Gastrocnemius medialis (tissue), 4 donors: ENCODE measurements at regions not wholly inside any gene's neighbourhood (a gene's known extent, or its start where the extent isn't known, plus 50 kb on each side); places are given as distances from the start of the nearest gene placed in this dataset.

Source experiments
- ATAC-seq, 2 donors: fragments of 150-250 bp; one replicate each; pipeline ENCODE4 v1.9.1; 2016
- DNase-seq, 2 donors: peaks; one replicate each; pipeline ENCODE4 v3.0.0-alpha.2; 2019
- H3K27ac ChIP-seq, 4 donors: fragments of 200-600 bp; sonication (generic); 1 replicate in 1 of 4; 2 replicates in 3 of 4; pipeline ENCODE4 v1.5.1; 2016 to 2018; ENCODE audit warnings: mild to moderate bottlenecking in 2 of 4, moderate library complexity in 1 of 4
- H3K27me3 ChIP-seq, 3 donors: fragments of 200-600 bp; sonication (generic) in 2 of 3; 1 replicate in 1 of 3; 2 replicates in 2 of 3; pipeline versions ENCODE4 v1.5.1 to v1.6.0; 2016 to 2019; ENCODE audit warnings: mild to moderate bottlenecking in 1 of 3, moderate library complexity in 1 of 3
- H3K36me3 ChIP-seq, 2 donors: fragments of 200-600 bp; sonication (generic) in 1 of 2; one replicate each; pipeline ENCODE4 v1.5.1; 2017 to 2018
- H3K4me1 ChIP-seq, 2 donors: fragments of 200-600 bp; sonication (generic) in 1 of 2; one replicate each; pipeline ENCODE4 v1.5.1; 2016 to 2017; ENCODE audit warnings: mild to moderate bottlenecking in 2 of 2
- H3K4me3 ChIP-seq, 4 donors: fragments of 200-600 bp; sonication (generic) in 3 of 4; 1 replicate in 1 of 4; 2 replicates in 3 of 4; pipeline ENCODE4 v1.5.1; 2016 to 2019; ENCODE audit warnings: mild to moderate bottlenecking in 2 of 4
- H3K9me3 ChIP-seq, 3 donors: fragments of 200-600 bp; sonication (generic) in 2 of 3; 1 replicate in 1 of 3; 2 replicates in 2 of 3; pipeline ENCODE4 v1.5.1; 2016 to 2019
- POLR2A ChIP-seq, 2 donors: fragments of 450-650 bp; IDR thresholded peaks; one replicate each; pipeline ENCODE4 v1.6.1; 2017; ENCODE audit warnings: antibody characterized with exemption in 2 of 2, mild to moderate bottlenecking in 2 of 2, moderate library complexity in 2 of 2
- in situ Hi-C, 4 donors: fragments of 200-750 bp; cut with MboI; loops; one replicate each; pipeline versions ENCODE4 v1.15.0 to v1.8.0; 2017; ENCODE audit warnings: low sequenced_read_pairs in 4 of 4
- intact Hi-C: fragments of 100-400 bp; cut with DNase I; formaldehyde crosslinking; loops from one replicate; pipeline ENCODE4 v1.15.1; 2023; ENCODE audit warnings: low total_unique reads
- TF ChIP-seq, protein P1 (sequence below), 5 experiments: fragments of 450-650 bp in 3 of 5; fragments of 200-600 bp in 2 of 5; sonication (generic) in 2 of 5; IDR thresholded peaks in 4 of 5; conservative IDR thresholded peaks in 1 of 5; 1 replicate in 4 of 5; 2 replicates in 1 of 5; pipeline ENCODE4 v1.5.1; 2016 to 2019; ENCODE audit warnings: antibody characterized with exemption in 5 of 5, mild to moderate bottlenecking in 3 of 5, moderate library complexity in 3 of 5

GRCh38 chr13:107969546-107969945 is 245.8 kb downstream of the LIG4 start:
- Histone ChIP-seq H3K4me3 (no peak overlapping the region), H3K9me3 (no peaks in the 10 kb centered on the region), H3K4me1 (no peaks in the 10 kb centered on the region), H3K27me3 (no peaks in the 10 kb centered on the region), H3K36me3 (no peaks in the 10 kb centered on the region), H3K27ac (no peak overlapping the region)
- intact Hi-C loops (no loop called here), in situ Hi-C loops (no loop called here)
- DNase-seq (no peak), ATAC-seq (no peak)
- TF ChIP-seq, protein P1, sequence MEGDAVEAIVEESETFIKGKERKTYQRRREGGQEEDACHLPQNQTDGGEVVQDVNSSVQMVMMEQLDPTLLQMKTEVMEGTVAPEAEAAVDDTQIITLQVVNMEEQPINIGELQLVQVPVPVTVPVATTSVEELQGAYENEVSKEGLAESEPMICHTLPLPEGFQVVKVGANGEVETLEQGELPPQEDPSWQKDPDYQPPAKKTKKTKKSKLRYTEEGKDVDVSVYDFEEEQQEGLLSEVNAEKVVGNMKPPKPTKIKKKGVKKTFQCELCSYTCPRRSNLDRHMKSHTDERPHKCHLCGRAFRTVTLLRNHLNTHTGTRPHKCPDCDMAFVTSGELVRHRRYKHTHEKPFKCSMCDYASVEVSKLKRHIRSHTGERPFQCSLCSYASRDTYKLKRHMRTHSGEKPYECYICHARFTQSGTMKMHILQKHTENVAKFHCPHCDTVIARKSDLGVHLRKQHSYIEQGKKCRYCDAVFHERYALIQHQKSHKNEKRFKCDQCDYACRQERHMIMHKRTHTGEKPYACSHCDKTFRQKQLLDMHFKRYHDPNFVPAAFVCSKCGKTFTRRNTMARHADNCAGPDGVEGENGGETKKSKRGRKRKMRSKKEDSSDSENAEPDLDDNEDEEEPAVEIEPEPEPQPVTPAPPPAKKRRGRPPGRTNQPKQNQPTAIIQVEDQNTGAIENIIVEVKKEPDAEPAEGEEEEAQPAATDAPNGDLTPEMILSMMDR (IDR thresholded peaks at IDR 0.05 in 4 of 5, conservative IDR thresholded peaks at IDR 0.05 in 1 of 5): no peak
- TF ChIP-seq POLR2A (IDR thresholded peaks at IDR 0.05): no peak

DNA sequence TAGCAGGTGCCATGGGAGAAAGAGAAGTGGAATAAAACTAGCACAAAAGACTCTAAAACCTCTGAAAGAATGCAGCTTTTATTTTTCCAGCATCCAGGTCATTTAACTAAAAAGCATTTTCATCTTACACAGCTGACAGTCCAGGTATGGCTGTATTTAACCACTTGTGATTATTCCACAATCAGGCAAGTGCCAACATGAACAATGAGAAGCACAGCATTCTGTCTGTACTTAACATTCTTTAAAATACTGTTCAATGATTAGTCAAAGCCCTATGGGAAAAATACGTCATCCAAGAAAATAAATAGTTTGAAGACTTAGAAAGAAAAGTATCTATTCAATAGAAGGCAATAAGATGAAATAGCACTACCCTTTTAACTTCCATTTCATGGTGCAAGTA is 246.9 kb downstream of the LIG4 start:
- ATAC-seq (no peak), DNase-seq (no peak)
- TF ChIP-seq, protein P1 (IDR thresholded peaks at IDR 0.05 in 4 of 5, conservative IDR thresholded peaks at IDR 0.05 in 1 of 5): no peak
- no peak for TF ChIP-seq POLR2A (IDR thresholded peaks at IDR 0.05)
- in situ Hi-C loops (no loop called here), intact Hi-C loops (no loop called here)
- no peak overlapping the region for H3K27ac ChIP-seq
- H3K36me3 ChIP-seq: no peaks in the 10 kb centered on the region
- no peak overlapping the region for H3K4me3 ChIP-seq
- no peaks in the 10 kb centered on the region for H3K4me1 ChIP-seq
- H3K27me3 ChIP-seq: no peaks in the 10 kb centered on the region
- H3K9me3 ChIP-seq: no peaks in the 10 kb centered on the region

DNA sequence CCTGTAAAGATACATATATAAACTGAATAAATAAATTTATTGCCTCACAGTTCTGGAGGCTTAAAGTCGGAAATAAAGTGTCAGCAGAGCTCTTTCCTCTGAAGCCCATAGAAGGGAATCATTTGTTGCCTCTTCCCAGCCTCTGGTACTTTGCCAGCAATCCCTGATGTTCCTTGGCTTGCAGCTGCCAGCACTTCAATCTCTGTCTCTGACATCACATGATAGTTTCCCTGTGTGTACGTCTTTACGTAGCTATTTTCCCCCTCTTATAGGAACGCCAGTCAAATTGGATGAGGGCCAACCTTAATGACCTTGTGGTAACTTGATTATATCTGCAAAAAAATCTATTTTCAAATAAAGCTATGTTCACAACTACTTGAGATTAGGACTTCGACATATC is 250.9 kb downstream of the LIG4 start:
- TF ChIP-seq, protein P1 (IDR thresholded peaks at IDR 0.05 in 4 of 5, conservative IDR thresholded peaks at IDR 0.05 in 1 of 5): no peak
- no peak for TF ChIP-seq POLR2A (IDR thresholded peaks at IDR 0.05)
- no peak for ATAC-seq
- Histone ChIP-seq H3K36me3 (no peaks in the 10 kb centered on the region), H3K4me3 (no peak overlapping the region), H3K27me3 (no peaks in the 10 kb centered on the region), H3K27ac (no peak overlapping the region), H3K4me1 (no peaks in the 10 kb centered on the region), H3K9me3 (no peaks in the 10 kb centered on the region)
- intact Hi-C loops (no loop called here), in situ Hi-C loops (no loop called here)
- no peak for DNase-seq

GRCh38 chr13:107961849-107962608 is 253.3 kb downstream of the LIG4 start:
- H3K27me3 ChIP-seq: no peaks in the 10 kb centered on the region
- DNase-seq (no peak), ATAC-seq (no peak)
- no peaks in the 10 kb centered on the region for H3K4me1 ChIP-seq
- no peaks in the 10 kb centered on the region for H3K9me3 ChIP-seq
- in situ Hi-C loops: no loop called here
- TF ChIP-seq, protein P1 (IDR thresholded peaks at IDR 0.05 in 4 of 5, conservative IDR thresholded peaks at IDR 0.05 in 1 of 5): no peak
- no peak for TF ChIP-seq POLR2A (IDR thresholded peaks at IDR 0.05)
- intact Hi-C loops: no loop called here
- H3K36me3 ChIP-seq: no peaks in the 10 kb centered on the region
- no peak overlapping the region for H3K4me3 ChIP-seq
- H3K27ac ChIP-seq: no peak overlapping the region

DNA sequence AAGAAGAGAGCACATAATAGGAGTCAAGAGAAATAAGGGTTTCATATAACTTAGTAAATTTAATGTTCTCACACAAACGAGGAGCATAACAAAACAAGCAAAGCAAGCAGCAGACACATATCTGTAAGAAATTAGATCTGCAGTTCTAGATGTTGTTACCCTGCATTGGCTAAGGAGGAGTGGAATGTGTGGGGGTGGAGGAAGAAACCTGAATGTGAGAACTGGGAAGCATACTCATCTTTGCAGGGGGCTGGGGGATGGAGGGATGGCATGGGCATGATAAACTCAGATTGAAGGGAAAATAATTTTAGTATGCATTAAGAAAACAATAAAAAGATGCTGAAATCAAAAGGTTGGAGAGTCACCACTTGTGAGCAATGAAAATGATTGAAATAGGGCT is 255.0 kb downstream of the LIG4 start:
- in situ Hi-C loops (no loop called here), intact Hi-C loops (no loop called here)
- H3K36me3 ChIP-seq: no peaks in the 10 kb centered on the region
- no peak overlapping the region for H3K27ac ChIP-seq
- DNase-seq (no peak), ATAC-seq (no peak)
- no peak overlapping the region for H3K4me3 ChIP-seq
- TF ChIP-seq, protein P1 (IDR thresholded peaks at IDR 0.05 in 4 of 5, conservative IDR thresholded peaks at IDR 0.05 in 1 of 5): no peak
- TF ChIP-seq POLR2A (IDR thresholded peaks at IDR 0.05): no peak
- H3K27me3 ChIP-seq: no peaks in the 10 kb centered on the region
- H3K4me1 ChIP-seq: no peaks in the 10 kb centered on the region
- no peaks in the 10 kb centered on the region for H3K9me3 ChIP-seq
